Fibroblast of villous mesenchyme (primary cell): ENCODE measurements at regions not wholly inside any gene's neighbourhood (a gene's known extent, or its start where the extent isn't known, plus 50 kb on each side); places are given as distances from the start of the nearest gene placed in this dataset.

Experiments
- DNase-seq: peaks from one replicate; pipeline ENCODE4 v3.0.0-alpha.2; 2010; ENCODE audit warnings: low read depth
- H3K4me3 ChIP-seq: 2 replicates; pipeline ENCODE4 v1.5.1; 2011; ENCODE audit warnings: low read depth, mild to moderate bottlenecking, low read length
- TF ChIP-seq, protein P1 (sequence below): IDR thresholded peaks from 2 replicates; pipeline ENCODE4 v1.5.1; 2012; ENCODE audit warnings: low read depth, mild to moderate bottlenecking, low read length; ENCODE audit not compliant: insufficient read depth

DNA sequence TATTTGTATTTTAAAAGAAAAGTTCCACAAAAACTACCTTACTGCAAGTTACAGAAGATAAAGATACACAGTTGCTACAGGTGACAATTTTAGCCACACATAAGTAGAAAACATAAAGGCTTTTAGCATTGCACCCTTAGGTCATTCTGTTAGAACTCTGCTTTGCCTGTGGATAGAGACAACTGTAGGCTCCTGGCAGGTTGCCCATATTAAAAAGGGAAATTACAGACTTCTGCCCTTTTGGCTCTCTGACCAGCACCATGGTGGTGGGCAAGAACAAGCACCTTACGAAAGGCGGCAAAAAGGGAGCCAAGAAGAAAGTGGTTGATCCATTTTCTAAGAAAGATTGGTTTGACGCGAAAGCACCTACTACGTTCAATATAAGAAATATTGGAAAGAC, 223.3 kb downstream of the MC4R start:
- TF ChIP-seq, protein P1, sequence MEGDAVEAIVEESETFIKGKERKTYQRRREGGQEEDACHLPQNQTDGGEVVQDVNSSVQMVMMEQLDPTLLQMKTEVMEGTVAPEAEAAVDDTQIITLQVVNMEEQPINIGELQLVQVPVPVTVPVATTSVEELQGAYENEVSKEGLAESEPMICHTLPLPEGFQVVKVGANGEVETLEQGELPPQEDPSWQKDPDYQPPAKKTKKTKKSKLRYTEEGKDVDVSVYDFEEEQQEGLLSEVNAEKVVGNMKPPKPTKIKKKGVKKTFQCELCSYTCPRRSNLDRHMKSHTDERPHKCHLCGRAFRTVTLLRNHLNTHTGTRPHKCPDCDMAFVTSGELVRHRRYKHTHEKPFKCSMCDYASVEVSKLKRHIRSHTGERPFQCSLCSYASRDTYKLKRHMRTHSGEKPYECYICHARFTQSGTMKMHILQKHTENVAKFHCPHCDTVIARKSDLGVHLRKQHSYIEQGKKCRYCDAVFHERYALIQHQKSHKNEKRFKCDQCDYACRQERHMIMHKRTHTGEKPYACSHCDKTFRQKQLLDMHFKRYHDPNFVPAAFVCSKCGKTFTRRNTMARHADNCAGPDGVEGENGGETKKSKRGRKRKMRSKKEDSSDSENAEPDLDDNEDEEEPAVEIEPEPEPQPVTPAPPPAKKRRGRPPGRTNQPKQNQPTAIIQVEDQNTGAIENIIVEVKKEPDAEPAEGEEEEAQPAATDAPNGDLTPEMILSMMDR = no peak
- no peak overlapping the region for H3K4me3 ChIP-seq
- no peak for DNase-seq

DNA sequence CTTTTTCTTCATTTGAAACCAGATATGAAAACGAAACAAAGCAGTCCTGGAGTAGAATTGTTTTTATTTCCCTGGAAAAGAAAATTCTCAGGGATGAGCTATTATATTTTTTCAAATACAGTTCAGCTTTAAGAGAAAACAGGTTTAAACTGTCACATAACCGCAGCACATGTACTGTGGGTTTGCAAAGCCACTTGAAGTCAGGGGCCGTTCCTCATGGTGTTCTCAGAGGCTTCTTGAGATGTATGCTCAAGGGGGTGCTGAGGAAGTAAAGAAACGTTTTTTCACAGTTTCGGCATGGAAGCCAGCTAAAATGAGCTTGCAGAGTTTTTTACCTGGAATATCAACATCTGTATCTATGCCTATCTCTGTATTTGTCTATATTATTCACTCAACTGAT, 225.3 kb downstream of the MC4R start:
- H3K4me3 ChIP-seq = no peak overlapping the region
- TF ChIP-seq, protein P1 = no peak
- no peak for DNase-seq

DNA sequence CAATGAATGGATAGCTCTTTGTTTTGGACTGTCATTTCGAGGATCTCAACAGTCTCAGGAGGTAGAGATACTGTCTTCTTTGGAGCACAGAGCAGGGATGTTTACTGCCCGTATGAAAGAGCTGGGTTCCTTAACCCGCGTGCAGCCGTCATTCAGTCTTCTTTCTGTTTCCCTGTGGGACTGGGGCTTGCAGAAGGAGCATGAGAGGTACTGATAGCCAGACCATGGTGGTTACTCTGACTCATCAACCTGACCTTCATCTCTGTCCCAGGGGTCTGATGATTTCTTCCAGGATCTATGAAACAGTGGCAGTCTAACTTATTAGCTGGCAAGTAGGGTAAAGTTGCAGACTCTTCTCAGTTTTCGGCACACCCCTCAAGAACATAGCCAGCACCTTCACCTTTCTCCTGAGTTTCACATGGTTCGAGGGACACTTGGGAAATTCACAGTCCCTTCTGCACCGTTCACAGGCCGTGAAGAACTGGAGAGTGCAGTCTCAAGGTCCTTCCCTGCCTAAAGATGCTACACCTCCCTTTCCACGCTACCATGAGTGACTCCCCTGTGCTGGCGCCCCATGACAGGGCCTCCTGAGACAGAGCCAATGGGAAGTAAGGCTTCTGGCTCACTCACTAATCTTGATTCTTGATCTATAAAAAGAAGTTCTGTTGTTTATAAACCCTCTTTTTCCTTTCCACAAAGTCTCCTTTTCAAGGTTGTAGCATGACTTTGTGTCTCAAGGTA, 226.2 kb downstream of the MC4R start:
- TF ChIP-seq, protein P1 = no peak
- DNase-seq = no peak
- no peak overlapping the region for H3K4me3 ChIP-seq

DNA sequence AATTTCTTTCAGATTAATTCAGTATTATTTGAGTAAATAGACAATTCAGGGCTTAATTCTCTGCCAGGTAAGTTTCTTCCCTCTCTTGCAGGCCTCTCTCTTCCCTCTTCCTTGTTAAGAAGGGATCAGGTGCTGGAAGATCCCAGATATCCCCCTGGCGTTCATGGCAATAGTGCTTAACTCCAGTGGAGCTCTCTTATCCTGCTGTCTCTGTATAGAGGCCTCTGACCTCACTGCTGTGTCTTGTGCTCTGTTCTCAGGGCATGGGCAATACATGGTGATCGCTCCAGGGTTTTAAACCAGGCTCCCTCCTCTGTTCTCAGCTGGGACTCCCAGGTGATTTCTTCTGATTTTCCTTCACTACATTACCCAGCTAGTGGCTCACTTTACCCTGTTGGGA, 226.8 kb downstream of the MC4R start:
- H3K4me3 ChIP-seq = no peak overlapping the region
- DNase-seq = no peak
- TF ChIP-seq, protein P1 = no peak

DNA sequence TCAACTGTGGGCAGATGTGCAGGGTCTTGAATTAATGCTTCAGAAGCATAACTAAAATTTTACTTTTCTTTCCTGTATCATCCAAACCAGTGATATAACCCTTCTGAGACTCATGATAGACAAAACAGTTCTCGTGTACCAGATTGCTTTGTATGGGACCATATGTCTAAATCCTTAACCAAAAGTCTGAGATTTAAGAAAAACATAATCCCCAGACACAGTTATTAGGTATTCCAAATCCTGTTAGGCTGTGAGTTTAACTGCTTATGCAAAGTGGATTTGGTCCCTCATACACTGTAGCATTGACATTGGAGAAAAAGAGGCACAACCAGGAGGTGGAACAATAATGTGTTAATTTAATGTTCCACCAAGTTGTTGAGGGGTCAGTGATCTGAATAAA, 235.0 kb downstream of the PMAIP1 start:
- DNase-seq = no peak
- no peak overlapping the region for H3K4me3 ChIP-seq
- TF ChIP-seq, protein P1 = no peak

DNA sequence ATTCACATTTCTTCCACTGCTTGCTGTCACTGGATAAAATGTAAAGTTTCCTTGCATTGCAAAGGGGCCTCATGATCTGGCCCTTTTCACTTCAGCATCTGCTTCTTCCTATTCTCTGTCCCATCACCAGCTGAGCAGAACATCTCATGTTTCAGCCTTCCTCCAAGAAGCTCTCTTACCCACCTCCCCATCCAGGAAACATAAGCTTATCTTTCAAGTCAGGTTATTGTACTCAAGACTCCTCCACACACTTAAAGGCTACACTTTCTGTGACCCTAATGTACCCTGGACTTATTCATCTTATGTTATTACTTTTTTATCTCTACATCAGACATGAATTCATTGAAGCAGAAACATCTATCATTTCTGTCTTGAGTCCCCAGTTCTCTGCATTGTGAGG, 230.5 kb downstream of the PMAIP1 start:
- DNase-seq = no peak
- TF ChIP-seq, protein P1 = no peak
- no peak overlapping the region for H3K4me3 ChIP-seq

DNA sequence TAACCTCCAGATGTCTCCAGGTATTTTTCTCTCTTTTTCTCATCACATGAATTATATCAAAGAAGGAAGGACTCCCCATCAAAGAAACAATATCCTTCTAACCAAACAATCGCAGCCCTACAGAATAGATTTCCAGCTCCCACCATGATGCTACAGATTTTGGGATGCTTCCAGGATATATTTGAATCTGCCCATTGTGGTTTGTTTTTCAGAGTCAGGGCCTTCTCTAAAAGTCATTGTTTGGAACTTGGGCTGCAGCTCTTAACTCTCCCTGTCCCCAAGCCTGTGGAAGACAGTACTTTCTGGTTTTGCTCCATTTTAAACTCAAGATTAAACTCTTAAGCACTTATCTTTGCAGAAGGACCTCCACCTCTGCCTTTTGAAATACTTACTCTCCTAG, 223.2 kb downstream of the PMAIP1 start:
- DNase-seq = no peak
- no peak overlapping the region for H3K4me3 ChIP-seq
- TF ChIP-seq, protein P1 = no peak
